ENCODE measurements at regions not wholly inside any gene's neighbourhood (a gene's known extent, or its start where the extent isn't known, plus 50 kb on each side); places are given as distances from the start of the nearest gene placed in this dataset.

- TF ChIP-seq FOXK2 (IDR thresholded peaks at IDR 0.05) (no peak), ARNT (IDR thresholded peaks at IDR 0.05) (no peak), ZNF384 (IDR thresholded peaks at IDR 0.05) (no peak), ELF4 (IDR thresholded peaks at IDR 0.05) (no peak), FOXA1 (IDR thresholded peaks at IDR 0.05) (no peak), TARDBP (IDR thresholded peaks at IDR 0.05) (no peak)
Observed at GRCh38 chr2:71895320-71896161, 252.1 kb downstream of the CYP26B1 start.

All from HEK293T (cell line).